BE2C (cell line): ENCODE measurements at regions not wholly inside any gene's neighbourhood (a gene's known extent, or its start where the extent isn't known, plus 50 kb on each side); places are given as distances from the start of the nearest gene placed in this dataset.

Experiments used
- DNase-seq: peaks from one replicate; pipeline ENCODE4 v3.0.0-alpha.2; 2020
- H3K27me3 ChIP-seq: fragments of 250-450 bp; sonication (Bioruptor Pico); 2 replicates; pipeline ENCODE4 v1.5.1; 2020; ENCODE audit warnings: mild to moderate bottlenecking
- H3K36me3 ChIP-seq: fragments of 250-450 bp; sonication (Bioruptor Pico); 2 replicates; pipeline ENCODE4 v1.5.1; 2020; ENCODE audit warnings: mild to moderate bottlenecking
- H3K4me1 ChIP-seq: fragments of 250-450 bp; sonication (Bioruptor Pico); 2 replicates; pipeline ENCODE4 v1.5.1; 2020
- H3K4me3 ChIP-seq: 2 replicates; pipeline ENCODE4 v1.5.1; 2011; ENCODE audit warnings: low read depth, low read length
- H3K9me3 ChIP-seq: fragments of 250-450 bp; sonication (Bioruptor Pico); 2 replicates; pipeline ENCODE4 v1.5.1; 2020
- CTCF ChIP-seq: IDR thresholded peaks from 2 replicates; pipeline ENCODE4 v1.5.1; 2012; ENCODE audit warnings: mild to moderate bottlenecking, low read depth, low read length

GRCh38 chr12:126027825-126028224 is 962.6 kb downstream of the AACS start:
- H3K4me3 ChIP-seq = no peak overlapping the region
- no peak for TF ChIP-seq CTCF
- H3K27me3 ChIP-seq = no peaks in the 10 kb centered on the region
- H3K36me3 ChIP-seq = no peaks in the 10 kb centered on the region
- no peaks in the 10 kb centered on the region for H3K9me3 ChIP-seq
- DNase-seq = no peak
- H3K4me1 ChIP-seq = no peaks in the 10 kb centered on the region

DNA sequence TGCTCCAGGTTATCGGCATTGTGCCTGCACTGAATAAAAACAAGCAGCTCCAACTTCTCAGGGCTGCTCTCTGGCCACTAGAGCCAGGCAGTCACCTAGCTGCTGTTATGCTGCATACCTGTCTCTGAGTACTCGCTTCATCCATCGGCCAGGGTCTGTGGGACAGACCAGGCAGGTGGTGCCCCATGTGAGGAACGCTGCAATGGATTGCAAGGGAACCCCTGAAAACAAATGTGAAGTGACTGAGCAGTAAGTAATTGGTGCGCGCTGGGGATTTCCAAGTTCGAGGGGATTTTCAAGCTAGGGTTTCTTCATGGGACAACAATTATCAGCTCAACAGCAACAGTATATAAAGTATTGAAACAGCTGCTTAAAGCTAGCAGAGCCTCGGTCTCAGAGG is 965.3 kb downstream of the AACS start:
- no peak for DNase-seq
- no peak overlapping the region for H3K4me3 ChIP-seq
- TF ChIP-seq CTCF = no peak
- no peaks in the 10 kb centered on the region for H3K4me1 ChIP-seq
- no peaks in the 10 kb centered on the region for H3K27me3 ChIP-seq
- H3K36me3 ChIP-seq = no peaks in the 10 kb centered on the region
- H3K9me3 ChIP-seq = no peaks in the 10 kb centered on the region

GRCh38 chr12:126033751-126034150 is 968.5 kb downstream of the AACS start:
- DNase-seq = no peak
- TF ChIP-seq CTCF = no peak

DNA sequence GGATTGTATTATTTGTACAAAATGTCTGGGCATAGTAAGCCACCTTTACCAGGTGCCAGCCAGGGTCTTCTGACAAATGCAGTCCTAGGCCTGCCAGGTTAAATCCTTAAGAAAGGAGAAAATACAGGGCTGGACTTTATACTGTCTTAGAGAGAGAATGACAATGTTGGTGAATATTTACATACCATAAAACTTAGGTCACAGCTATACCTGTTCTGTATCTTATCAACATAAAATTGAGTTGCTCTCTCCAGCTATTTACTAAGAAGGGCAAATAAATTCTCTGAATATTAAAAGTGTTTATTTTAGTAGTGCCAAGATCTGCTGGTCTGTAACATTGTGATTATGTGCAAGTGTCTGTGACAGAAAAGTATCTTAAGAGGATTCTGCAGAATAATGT is 971.1 kb downstream of the AACS start:
- no peaks in the 10 kb centered on the region for H3K36me3 ChIP-seq
- no peak for DNase-seq
- no peak for TF ChIP-seq CTCF
- no peaks in the 10 kb centered on the region for H3K9me3 ChIP-seq
- no peaks in the 10 kb centered on the region for H3K27me3 ChIP-seq
- H3K4me3 ChIP-seq = no peak overlapping the region
- H3K4me1 ChIP-seq = no peaks in the 10 kb centered on the region

More at GRCh38 chr12:126033751-126034150, 968.5 kb downstream of the AACS start:
- Histone ChIP-seq H3K27me3 (no peaks in the 10 kb centered on the region), H3K36me3 (no peaks in the 10 kb centered on the region), H3K9me3 (no peaks in the 10 kb centered on the region), H3K4me1 (no peaks in the 10 kb centered on the region), H3K4me3 (no peak overlapping the region)

DNA sequence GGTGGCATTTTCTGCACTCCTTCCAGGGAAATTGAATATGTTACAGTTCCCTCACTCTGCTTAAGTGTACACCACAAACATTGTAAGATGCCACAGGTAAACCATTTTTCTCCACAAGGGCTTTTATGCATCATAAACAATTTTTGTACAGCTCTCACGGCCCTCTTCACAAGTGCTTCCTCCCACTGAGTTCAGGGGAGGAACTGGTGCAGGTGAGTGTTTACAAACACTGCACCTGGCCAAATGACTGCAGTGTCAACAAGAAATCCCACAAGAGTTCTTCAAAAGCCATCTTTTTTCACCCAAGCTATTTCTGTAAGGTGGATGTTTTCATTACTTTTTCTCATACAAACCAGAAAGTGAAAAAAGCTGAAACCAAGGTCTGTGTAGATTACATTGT is 973.2 kb downstream of the AACS start:
- no peak for TF ChIP-seq CTCF
- H3K4me3 ChIP-seq = no peak overlapping the region
- no peaks in the 10 kb centered on the region for H3K27me3 ChIP-seq
- no peaks in the 10 kb centered on the region for H3K4me1 ChIP-seq
- H3K9me3 ChIP-seq = no peaks in the 10 kb centered on the region
- DNase-seq = no peak
- H3K36me3 ChIP-seq = no peaks in the 10 kb centered on the region

DNA sequence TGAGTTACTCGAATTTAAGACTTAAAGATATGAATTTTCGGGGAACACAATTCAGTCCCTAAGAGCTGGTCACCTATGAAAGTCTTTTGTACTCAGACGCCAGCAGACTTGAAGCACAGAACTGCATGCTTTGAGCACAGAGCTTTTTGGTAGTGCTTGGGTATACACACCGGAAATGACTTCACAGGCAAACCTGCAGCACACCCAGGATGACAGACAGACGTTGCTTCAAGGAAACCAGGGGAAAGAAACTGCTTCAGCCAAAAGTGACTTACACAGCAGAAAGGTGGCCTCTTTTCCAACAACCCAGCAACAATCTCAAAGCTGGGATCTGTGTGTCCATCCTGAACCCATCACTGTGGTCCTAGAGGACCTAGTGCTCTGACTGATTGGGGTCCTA is 975.1 kb downstream of the AACS start:
- no peak for TF ChIP-seq CTCF
- no peak for DNase-seq
- Histone ChIP-seq H3K36me3 (no peaks in the 10 kb centered on the region), H3K9me3 (no peaks in the 10 kb centered on the region), H3K4me3 (no peak overlapping the region), H3K27me3 (no peaks in the 10 kb centered on the region), H3K4me1 (no peaks in the 10 kb centered on the region)
